ENCODE measurements at regions not wholly inside any gene's neighbourhood (a gene's known extent, or its start where the extent isn't known, plus 50 kb on each side); places are given as distances from the start of the nearest gene placed in this dataset.

- ATAC-seq (ENCODE audit: low read depth) (no peak), DNase-seq (no peak)
- Histone ChIP-seq H3K27me3 (replicated peaks in 1 of 4; ENCODE audit: control extremely low read depth in 1 of 4, control insufficient read depth in 3 of 4, insufficient read depth in 4 of 4, low read length in 3 of 4) (peaks cover 0 to 2% (median 0%) of the 10 kb centered on the region in 4 experiments), H3K36me3 (replicated peaks in 1 of 2; ENCODE audit: control extremely low read depth in 1 of 2, control insufficient read depth in 1 of 2, extremely low read depth in 1 of 2, insufficient read depth in 2 of 2, low read length in 1 of 2) (no peaks in the 10 kb centered on the region), H3K4me1 (ENCODE audit: control insufficient read depth in 2 of 2, insufficient read depth in 2 of 2, low read length in 2 of 2) (no peaks in the 10 kb centered on the region), H3K9me3 (ENCODE audit: control extremely low read depth in 1 of 3, control insufficient read depth in 2 of 3, insufficient read depth in 1 of 3, low read length in 2 of 3) (peaks cover 0 to 18% (median 12%) of the 10 kb centered on the region in 3 donors), H4K20me1 (ENCODE audit: control insufficient read depth, insufficient read depth, low read length, poor library complexity, severe bottlenecking) (no peaks in the 10 kb centered on the region), H3K9ac (ENCODE audit: low read length) (no peak overlapping the region), H3K4me2 (replicated peaks; ENCODE audit: low read depth, low read length, poor library complexity, severe bottlenecking) (no peak overlapping the region), H3K79me2 (ENCODE audit: control insufficient read depth, insufficient read depth, low read length) (no peaks in the 10 kb centered on the region), H2AFZ (ENCODE audit: insufficient read depth, low read depth, low read length, poor library complexity, severe bottlenecking) (no peak overlapping the region), H3K4me3 (ENCODE audit: control extremely low read depth in 1 of 5, extremely low read depth in 1 of 5, insufficient read depth in 1 of 5, low read depth in 2 of 5, low read length in 4 of 5) (no peak overlapping the region), H3K27ac (ENCODE audit: low read length in 2 of 2) (no peak overlapping the region)
- Mint-ChIP-seq H3K4me1 (no peaks in the 10 kb centered on the region), H3K27me3 (no peaks in the 10 kb centered on the region), H3K4me3 (no peak overlapping the region), H3K9me3 (ENCODE audit: insufficient read depth) (peaks cover 9% of the 10 kb centered on the region), H3K27ac (no peak overlapping the region)
- WGBS (ENCODE audit: insufficient coverage): 100% methylated on average over 2 of the region's 4 CpGs
- TF ChIP-seq, protein P1, sequence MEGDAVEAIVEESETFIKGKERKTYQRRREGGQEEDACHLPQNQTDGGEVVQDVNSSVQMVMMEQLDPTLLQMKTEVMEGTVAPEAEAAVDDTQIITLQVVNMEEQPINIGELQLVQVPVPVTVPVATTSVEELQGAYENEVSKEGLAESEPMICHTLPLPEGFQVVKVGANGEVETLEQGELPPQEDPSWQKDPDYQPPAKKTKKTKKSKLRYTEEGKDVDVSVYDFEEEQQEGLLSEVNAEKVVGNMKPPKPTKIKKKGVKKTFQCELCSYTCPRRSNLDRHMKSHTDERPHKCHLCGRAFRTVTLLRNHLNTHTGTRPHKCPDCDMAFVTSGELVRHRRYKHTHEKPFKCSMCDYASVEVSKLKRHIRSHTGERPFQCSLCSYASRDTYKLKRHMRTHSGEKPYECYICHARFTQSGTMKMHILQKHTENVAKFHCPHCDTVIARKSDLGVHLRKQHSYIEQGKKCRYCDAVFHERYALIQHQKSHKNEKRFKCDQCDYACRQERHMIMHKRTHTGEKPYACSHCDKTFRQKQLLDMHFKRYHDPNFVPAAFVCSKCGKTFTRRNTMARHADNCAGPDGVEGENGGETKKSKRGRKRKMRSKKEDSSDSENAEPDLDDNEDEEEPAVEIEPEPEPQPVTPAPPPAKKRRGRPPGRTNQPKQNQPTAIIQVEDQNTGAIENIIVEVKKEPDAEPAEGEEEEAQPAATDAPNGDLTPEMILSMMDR (IDR thresholded peaks at IDR 0.05): no peak
- TF ChIP-seq EZH2 (IDR thresholded peaks at IDR 0.05; ENCODE audit: borderline replicate concordance, insufficient read depth, low read depth, low read length, poor library complexity, severe bottlenecking): no peak
- CTCF ChIA-PET: no interaction called here
- POLR2A ChIA-PET: no interaction called here
- intact Hi-C loops (cut with micrococcal nuclease): no loop called here
Measured at GRCh38 chr6:43946641-43947363, 176.8 kb downstream of the VEGFA start.

DNA sequence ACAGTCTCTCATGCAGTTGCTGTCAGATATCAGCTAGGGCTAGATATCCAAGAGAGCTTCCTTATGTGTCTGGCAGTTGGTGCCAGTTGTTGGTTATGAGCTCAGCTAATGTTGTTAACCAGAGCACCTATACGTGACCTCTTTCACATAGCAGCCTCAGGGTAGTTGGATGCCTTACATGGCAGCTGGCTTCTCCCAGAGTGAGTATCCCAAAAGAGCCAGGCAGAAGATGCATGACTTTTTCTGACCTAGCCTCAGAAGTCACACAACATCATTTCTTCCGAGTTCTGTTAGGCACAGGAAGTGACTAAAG, 175.7 kb downstream of the VEGFA start:
- Histone ChIP-seq H3K36me3 (replicated peaks in 1 of 2; ENCODE audit: control extremely low read depth in 1 of 2, control insufficient read depth in 1 of 2, extremely low read depth in 1 of 2, insufficient read depth in 2 of 2, low read length in 1 of 2) (no peaks in the 10 kb centered on the region), H3K4me2 (replicated peaks; ENCODE audit: low read depth, low read length, poor library complexity, severe bottlenecking) (no peak overlapping the region), H2AFZ (ENCODE audit: insufficient read depth, low read depth, low read length, poor library complexity, severe bottlenecking) (no peak overlapping the region), H3K4me3 (ENCODE audit: control extremely low read depth in 1 of 5, extremely low read depth in 1 of 5, insufficient read depth in 1 of 5, low read depth in 2 of 5, low read length in 4 of 5) (no peak overlapping the region), H3K9me3 (ENCODE audit: control extremely low read depth in 1 of 3, control insufficient read depth in 2 of 3, insufficient read depth in 1 of 3, low read length in 2 of 3) (peaks cover 0 to 18% (median 12%) of the 10 kb centered on the region in 3 donors), H3K4me1 (ENCODE audit: control insufficient read depth in 2 of 2, insufficient read depth in 2 of 2, low read length in 2 of 2) (no peaks in the 10 kb centered on the region), H3K79me2 (ENCODE audit: control insufficient read depth, insufficient read depth, low read length) (no peaks in the 10 kb centered on the region), H4K20me1 (ENCODE audit: control insufficient read depth, insufficient read depth, low read length, poor library complexity, severe bottlenecking) (no peaks in the 10 kb centered on the region), H3K27ac (ENCODE audit: low read length in 2 of 2) (no peak overlapping the region), H3K27me3 (replicated peaks in 1 of 4; ENCODE audit: control extremely low read depth in 1 of 4, control insufficient read depth in 3 of 4, insufficient read depth in 4 of 4, low read length in 3 of 4) (no peaks in the 10 kb centered on the region), H3K9ac (ENCODE audit: low read length) (no peak overlapping the region)
- Mint-ChIP-seq H3K9me3 (ENCODE audit: insufficient read depth) (peaks cover 9% of the 10 kb centered on the region), H3K4me1 (no peaks in the 10 kb centered on the region), H3K27ac (no peak overlapping the region), H3K4me3 (no peak overlapping the region), H3K27me3 (no peaks in the 10 kb centered on the region)
- 86% methylated on average over 1 of the region's 2 CpGs for WGBS (ENCODE audit: insufficient coverage)
- ChIA-PET POLR2A (no interaction called here), CTCF (no interaction called here)
- DNase-seq (no peak), ATAC-seq (ENCODE audit: low read depth) (no peak)
- TF ChIP-seq, protein P1 (IDR thresholded peaks at IDR 0.05): no peak
- no peak for TF ChIP-seq EZH2 (IDR thresholded peaks at IDR 0.05; ENCODE audit: borderline replicate concordance, insufficient read depth, low read depth, low read length, poor library complexity, severe bottlenecking)
- intact Hi-C loops (cut with micrococcal nuclease): no loop called here

Measured in B cell (primary cell).